GM12864 (cell line): ENCODE measurements at regions not wholly inside any gene's neighbourhood (a gene's known extent, or its start where the extent isn't known, plus 50 kb on each side); places are given as distances from the start of the nearest gene placed in this dataset.
"Not testable (repeated sequence)": the region's sequence is repeated elsewhere in the genome, so short reads cannot be mapped to it uniquely, and the experiment has no call there.

Experiments
- DNase-seq: peaks from one replicate; pipeline ENCODE4 v3.0.0-alpha.2; 2011; ENCODE audit warnings: low read depth
- H3K4me3 ChIP-seq: 2 replicates; pipeline ENCODE4 v1.5.1; 2011; ENCODE audit warnings: mild to moderate bottlenecking, low read depth, low read length, control low read depth
- TF ChIP-seq, protein P1 (sequence below): IDR thresholded peaks from 2 replicates; pipeline ENCODE4 v1.5.1; 2011; ENCODE audit warnings: low read depth, mild to moderate bottlenecking, moderate library complexity, low read length, control low read depth, inconsistent platforms; ENCODE audit errors: missing control alignments

DNA sequence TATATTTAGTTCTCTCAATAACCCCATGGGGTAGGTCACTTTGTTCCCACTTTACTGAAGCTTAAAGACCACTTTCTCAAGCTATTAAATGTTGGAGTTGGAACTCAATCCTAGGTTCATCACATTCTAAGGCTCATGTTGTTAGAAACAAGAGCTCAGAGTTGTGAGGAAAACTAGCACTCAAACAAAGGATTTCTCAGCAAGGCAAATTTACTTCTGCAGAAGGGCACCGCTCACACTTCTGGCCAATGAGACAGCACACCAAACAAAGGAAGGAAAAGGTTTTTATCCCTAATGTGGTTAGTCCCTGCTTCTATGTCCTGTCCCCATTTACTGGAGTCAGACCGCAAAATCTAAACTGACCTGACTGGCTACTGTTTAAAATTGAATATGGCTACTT, 214.6 kb upstream of the PHF14 start:
- TF ChIP-seq, protein P1, sequence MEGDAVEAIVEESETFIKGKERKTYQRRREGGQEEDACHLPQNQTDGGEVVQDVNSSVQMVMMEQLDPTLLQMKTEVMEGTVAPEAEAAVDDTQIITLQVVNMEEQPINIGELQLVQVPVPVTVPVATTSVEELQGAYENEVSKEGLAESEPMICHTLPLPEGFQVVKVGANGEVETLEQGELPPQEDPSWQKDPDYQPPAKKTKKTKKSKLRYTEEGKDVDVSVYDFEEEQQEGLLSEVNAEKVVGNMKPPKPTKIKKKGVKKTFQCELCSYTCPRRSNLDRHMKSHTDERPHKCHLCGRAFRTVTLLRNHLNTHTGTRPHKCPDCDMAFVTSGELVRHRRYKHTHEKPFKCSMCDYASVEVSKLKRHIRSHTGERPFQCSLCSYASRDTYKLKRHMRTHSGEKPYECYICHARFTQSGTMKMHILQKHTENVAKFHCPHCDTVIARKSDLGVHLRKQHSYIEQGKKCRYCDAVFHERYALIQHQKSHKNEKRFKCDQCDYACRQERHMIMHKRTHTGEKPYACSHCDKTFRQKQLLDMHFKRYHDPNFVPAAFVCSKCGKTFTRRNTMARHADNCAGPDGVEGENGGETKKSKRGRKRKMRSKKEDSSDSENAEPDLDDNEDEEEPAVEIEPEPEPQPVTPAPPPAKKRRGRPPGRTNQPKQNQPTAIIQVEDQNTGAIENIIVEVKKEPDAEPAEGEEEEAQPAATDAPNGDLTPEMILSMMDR: no peak
- no peak for DNase-seq
- no peak overlapping the region for H3K4me3 ChIP-seq

DNA sequence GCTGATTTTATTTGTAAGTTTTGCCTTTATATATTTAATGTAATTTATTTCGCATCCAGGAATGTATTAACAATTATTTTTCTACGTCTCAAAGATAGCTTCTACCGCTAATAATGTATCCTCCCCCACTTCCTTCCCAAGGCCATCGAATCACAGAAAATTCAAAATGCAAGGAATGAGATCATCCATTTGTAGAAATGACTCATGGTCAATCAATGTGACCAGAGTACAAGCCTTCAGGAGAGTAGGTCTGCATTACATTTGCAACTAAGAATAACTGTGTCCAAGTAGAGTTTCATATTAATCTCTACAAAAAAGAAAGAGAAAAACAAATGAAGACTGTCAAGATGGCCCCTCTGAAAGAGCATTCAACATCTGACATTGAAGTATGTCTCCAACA, 205.9 kb upstream of the PHF14 start:
- no peak for DNase-seq
- no peak overlapping the region for H3K4me3 ChIP-seq
- TF ChIP-seq, protein P1: no peak

DNA sequence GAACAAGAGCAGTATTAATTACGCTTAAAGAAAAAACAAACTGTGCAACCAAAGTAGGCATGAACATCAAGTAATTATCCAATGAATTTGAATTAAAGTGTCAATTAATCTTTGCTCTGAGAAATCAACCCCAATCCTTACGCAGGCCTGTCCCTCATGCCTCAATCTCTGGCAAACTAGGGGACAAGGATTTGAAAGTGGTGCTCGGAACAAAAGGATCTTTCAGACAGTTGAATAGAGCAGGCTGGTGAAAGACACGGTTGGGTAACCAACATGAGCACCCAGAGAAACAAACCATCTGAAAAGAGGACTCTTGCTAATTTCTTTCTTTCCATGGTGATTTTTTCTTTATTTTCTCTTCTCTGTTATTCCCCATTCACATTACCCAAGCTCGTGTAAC, 203.5 kb upstream of the PHF14 start:
- no peak overlapping the region for H3K4me3 ChIP-seq
- TF ChIP-seq, protein P1: no peak
- no peak for DNase-seq

DNA sequence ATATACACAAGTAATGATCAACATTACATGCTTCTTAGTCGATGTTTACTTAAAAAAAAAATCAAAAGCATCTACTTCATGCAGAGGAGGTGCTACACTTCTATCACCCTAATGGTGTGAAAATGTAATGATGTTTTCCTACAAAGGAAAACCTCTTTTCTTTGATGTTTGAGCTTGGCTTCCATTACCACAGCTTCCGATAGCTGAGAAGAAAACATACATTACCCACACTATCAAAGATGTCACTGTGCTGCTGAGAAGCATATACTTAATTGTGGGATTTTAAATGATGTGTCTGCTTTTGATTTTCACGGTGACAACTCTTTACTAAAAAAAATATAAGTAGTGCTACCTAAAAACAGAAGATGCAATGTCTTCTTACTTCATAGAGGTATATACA, 200.2 kb upstream of the PHF14 start:
- no peak for DNase-seq
- H3K4me3 ChIP-seq: no peak overlapping the region
- TF ChIP-seq, protein P1: no peak

DNA sequence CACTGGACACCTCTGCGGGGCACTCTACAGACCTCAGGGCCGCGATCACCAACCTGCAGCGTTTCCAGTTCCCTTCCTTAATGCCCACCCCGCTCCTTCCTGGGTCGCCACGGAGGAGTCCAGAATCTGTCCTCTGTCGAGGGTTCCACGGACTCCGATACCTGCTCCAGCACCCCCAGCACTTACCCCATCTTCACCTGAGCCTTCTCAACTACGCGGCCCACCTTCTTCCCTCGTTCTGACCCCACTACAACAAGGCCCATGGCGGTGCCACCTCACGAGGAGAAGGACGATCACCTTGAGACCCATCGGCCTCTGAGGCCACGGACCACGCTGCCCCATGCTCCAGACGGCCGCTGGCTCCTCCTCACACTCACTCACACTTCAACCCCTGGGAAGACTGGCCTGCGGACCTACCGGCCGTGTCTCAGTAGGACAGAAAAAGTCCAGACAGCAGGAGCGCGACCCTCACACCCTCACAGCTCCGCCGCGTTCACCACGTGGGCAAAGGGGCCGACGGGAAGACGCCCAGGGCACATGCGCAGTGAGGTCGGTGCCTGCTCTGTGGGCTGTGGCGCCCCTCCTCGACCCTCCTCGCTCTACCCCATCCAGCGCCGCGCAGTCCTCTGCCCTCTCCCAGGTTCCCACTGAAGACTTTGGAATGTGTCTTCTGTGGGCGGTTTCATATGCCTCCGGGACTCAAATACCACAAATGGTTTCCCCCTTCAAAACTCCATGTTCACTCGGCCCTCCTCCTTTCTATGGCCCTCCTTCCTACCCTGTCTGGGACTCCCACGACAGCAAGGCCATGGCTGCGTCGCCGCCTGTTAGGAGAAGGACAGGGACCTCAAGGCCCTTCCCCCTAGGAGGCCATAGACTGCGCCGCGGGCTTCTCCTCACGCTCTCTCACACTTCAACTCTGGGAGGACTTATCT, 193.9 kb upstream of the PHF14 start:
- no peak overlapping the region for H3K4me3 ChIP-seq
- TF ChIP-seq, protein P1: no peak
- no peak for DNase-seq

DNA sequence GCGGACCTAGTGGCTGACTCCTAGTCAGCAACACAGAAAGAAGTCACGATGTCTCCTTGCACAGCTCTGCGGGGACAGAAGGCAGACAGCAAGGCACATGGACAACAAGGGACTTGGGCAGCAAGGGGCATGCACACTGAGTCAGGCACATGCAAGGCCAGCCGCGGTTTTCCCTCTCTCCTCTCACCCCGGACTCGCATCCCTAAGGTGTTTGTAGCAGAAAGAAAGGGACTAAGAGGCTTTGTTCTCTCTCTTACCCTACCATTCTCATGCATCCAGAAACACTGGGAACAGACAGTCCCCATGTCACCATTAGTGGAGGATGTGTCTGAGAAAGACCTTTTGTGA, 193.3 kb upstream of the PHF14 start:
- TF ChIP-seq, protein P1: no peak
- DNase-seq: no peak
- no peak overlapping the region for H3K4me3 ChIP-seq

DNA sequence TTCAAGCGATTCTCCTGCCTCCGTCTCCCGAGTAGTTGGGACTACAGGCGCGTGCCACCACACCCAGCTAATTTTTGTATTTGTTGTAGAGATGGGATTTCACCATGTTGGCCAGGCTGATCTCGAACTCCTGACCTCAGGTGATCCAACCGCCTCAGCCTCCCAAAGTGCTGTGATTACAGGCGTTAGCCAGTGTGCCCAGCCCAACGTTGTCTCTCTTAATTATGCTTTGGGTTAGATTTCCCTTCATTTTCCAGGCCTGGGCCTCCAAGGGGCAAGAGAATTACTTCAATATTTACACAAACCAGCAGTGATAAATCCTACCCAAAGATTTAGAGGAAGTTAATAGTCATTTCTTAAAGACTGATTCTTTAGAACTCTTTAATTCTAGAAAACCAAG, 186.7 kb upstream of the PHF14 start:
- H3K4me3 ChIP-seq, DNase-seq: not testable (repeated sequence)
